SK-N-MC (cell line): ENCODE measurements at regions not wholly inside any gene's neighbourhood (a gene's known extent, or its start where the extent isn't known, plus 50 kb on each side); places are given as distances from the start of the nearest gene placed in this dataset.

ENCODE experiments used
- EZH2 ChIP-seq: fragments of 200-600 bp; sonication (generic); IDR thresholded peaks from one replicate; pipeline ENCODE4 v1.6.1; 2017; ENCODE audit warnings: antibody characterized with exemption
- FOXP2 ChIP-seq: optimal IDR thresholded peaks from 2 replicates; pipeline ENCODE3; 2011; ENCODE audit warnings: mild to moderate bottlenecking, moderate library complexity; ENCODE audit not compliant: insufficient read depth; ENCODE audit errors: extremely low read length, control extremely low read depth
- POLR2AphosphoS5 ChIP-seq: IDR thresholded peaks from 2 replicates; pipeline ENCODE4 v1.6.1; 2012; ENCODE audit warnings: mild to moderate bottlenecking, low read depth, low read length, borderline replicate concordance

GRCh38 chr9:108374626-108375025 lies 481.2 kb downstream of the ACTL7B start:
- TF ChIP-seq EZH2 = no peak
- TF ChIP-seq POLR2AphosphoS5 = no peak
- no peak for TF ChIP-seq FOXP2
